CD4-positive, alpha-beta T cell treated with Interleukin-4 for 4 hours (primary cell): ENCODE measurements at regions not wholly inside any gene's neighbourhood (a gene's known extent, or its start where the extent isn't known, plus 50 kb on each side); places are given as distances from the start of the nearest gene placed in this dataset.

Experiments
- DNase-seq: peaks from one replicate; pipeline ENCODE4 v3.0.0-alpha.2; 2020

- DNase-seq, result no peak
Observed at GRCh38 chr18:27616324-27616723, 431.2 kb upstream of the CHST9 start.

- DNase-seq, result no peak
Observed at GRCh38 chr18:27614951-27615844, 430.1 kb upstream of the CHST9 start.

- DNase-seq, result no peak
Observed at GRCh38 chr18:27609221-27609620, 424.1 kb upstream of the CHST9 start.

- no peak for DNase-seq
Observed at GRCh38 chr18:27608742-27609141, 423.6 kb upstream of the CHST9 start.

GRCh38 chr18:27608174-27608573 is 423.1 kb upstream of the CHST9 start:
- no peak for DNase-seq

GRCh38 chr18:27606741-27607140 is 421.6 kb upstream of the CHST9 start:
- no peak for DNase-seq

GRCh38 chr18:27605107-27605834 is 420.2 kb upstream of the CHST9 start:
- DNase-seq, result peak; percentile 11

GRCh38 chr18:27604583-27604982 is 419.5 kb upstream of the CHST9 start:
- DNase-seq, result no peak

- no peak for DNase-seq
Observed at GRCh38 chr18:27602092-27602491, 417.0 kb upstream of the CHST9 start.

GRCh38 chr18:27600245-27600644 is 415.1 kb upstream of the CHST9 start:
- no peak for DNase-seq

GRCh38 chr18:27599202-27599829 is 414.2 kb upstream of the CHST9 start:
- DNase-seq, result peak; percentile 2

- DNase-seq, result no peak
Observed at GRCh38 chr18:27595113-27595838, 410.2 kb upstream of the CHST9 start.

GRCh38 chr18:27585602-27586173 is 400.6 kb upstream of the CHST9 start:
- no peak for DNase-seq

GRCh38 chr18:27583466-27583865 is 398.4 kb upstream of the CHST9 start:
- no peak for DNase-seq

GRCh38 chr18:27582760-27583412 is 397.8 kb upstream of the CHST9 start:
- DNase-seq, result no peak

GRCh38 chr18:27581296-27581904 is 396.3 kb upstream of the CHST9 start:
- DNase-seq, result no peak

GRCh38 chr18:27579364-27579763 is 394.3 kb upstream of the CHST9 start:
- no peak for DNase-seq

GRCh38 chr18:27577752-27578151 is 392.6 kb upstream of the CHST9 start:
- DNase-seq, result no peak

- DNase-seq, result no peak
Observed at GRCh38 chr18:27577265-27577664, 392.2 kb upstream of the CHST9 start.

GRCh38 chr18:27567434-27567833 is 382.3 kb upstream of the CHST9 start:
- no peak for DNase-seq

- DNase-seq, result no peak
Observed at GRCh38 chr18:27564066-27564465, 379.0 kb upstream of the CHST9 start.
